ENCODE measurements at regions not wholly inside any gene's neighbourhood (a gene's known extent, or its start where the extent isn't known, plus 50 kb on each side); places are given as distances from the start of the nearest gene placed in this dataset.

GRCh38 chr17:13822700-13823099, 221.0 kb upstream of the HS3ST3A1 start:
- H2AK5ac ChIP-seq (ENCODE audit: low read depth, low read length): no peak overlapping the region
- H3K4me1 ChIP-seq (replicated peaks in 1 of 4; ENCODE audit: control insufficient read depth in 3 of 4, insufficient read depth in 4 of 4, low read length in 3 of 4): no peaks in the 10 kb centered on the region
- H2BK12ac ChIP-seq (ENCODE audit: low read depth, low read length): no peak overlapping the region
- H2BK15ac ChIP-seq (ENCODE audit: low read length): no peak overlapping the region
- H2AFZ ChIP-seq (ENCODE audit: low read length): no peak overlapping the region
- H3K79me2 ChIP-seq (ENCODE audit: control insufficient read depth in 1 of 2, insufficient read depth in 2 of 2, low read length in 2 of 2): no peaks in the 10 kb centered on the region
- no peaks in the 10 kb centered on the region for H3K36me3 ChIP-seq (ENCODE audit: control insufficient read depth in 2 of 4, insufficient read depth in 4 of 4, low read length in 3 of 4)
- H3K4ac ChIP-seq (replicated peaks; ENCODE audit: insufficient read length, low read depth, low read length): no peak overlapping the region
- H3K79me1 ChIP-seq (ENCODE audit: low read depth, low read length): no peaks in the 10 kb centered on the region
- DNase-seq (ENCODE audit: low read depth in 1 of 2, low spot score in 2 of 2) (no peak), FAIRE-seq (no peak)
- no peak overlapping the region for H3K9ac ChIP-seq (replicated peaks in 1 of 4; ENCODE audit: extremely low read depth in 1 of 4, low read depth in 3 of 4, low read length in 3 of 4)
- H3K56ac ChIP-seq (replicated peaks; ENCODE audit: insufficient read length, low read depth, low read length): no peak overlapping the region
- no peak for TF ChIP-seq TBP (IDR thresholded peaks at IDR 0.05; ENCODE audit: low read depth, low read length)
- TF ChIP-seq SP2 (IDR thresholded peaks at IDR 0.05; ENCODE audit: low read length): no peak
- H3K27ac ChIP-seq (ENCODE audit: low read depth, low read length): no peak overlapping the region
- no peaks in the 10 kb centered on the region for H3K9me3 ChIP-seq (ENCODE audit: insufficient read depth in 2 of 2, low read depth in 1 of 2, low read length in 1 of 2)
- H3K23me2 ChIP-seq (ENCODE audit: low read depth, low read length): no peaks in the 10 kb centered on the region
- H4K20me1 ChIP-seq (replicated peaks in 1 of 2; ENCODE audit: control insufficient read depth in 1 of 2, insufficient read depth in 2 of 2, low read length in 2 of 2): no peaks in the 10 kb centered on the region
- no peaks in the 10 kb centered on the region for H3K27me3 ChIP-seq (replicated peaks in 1 of 4; ENCODE audit: control insufficient read depth in 3 of 4, extremely low read depth in 1 of 4, insufficient read depth in 3 of 4, low read length in 3 of 4)
- no peak overlapping the region for H3K18ac ChIP-seq (ENCODE audit: extremely low read depth, low read length)
- ChIA-PET CTCF (ENCODE audit: partially characterized antibody) (no interaction called here), POLR2A (ENCODE audit: partially characterized antibody) (no interaction called here)
- no peak overlapping the region for H3K4me2 ChIP-seq (ENCODE audit: insufficient read depth in 1 of 2, low read depth in 2 of 2, low read length in 2 of 2)
- H4K8ac ChIP-seq (ENCODE audit: extremely low read depth, insufficient read depth, low read length): no peak overlapping the region
- H3K14ac ChIP-seq (ENCODE audit: insufficient read length): no peak overlapping the region
- no peak overlapping the region for H2BK20ac ChIP-seq (ENCODE audit: low read length)
- no peak overlapping the region for H2BK120ac ChIP-seq (replicated peaks; ENCODE audit: low read depth, low read length)
- H3K23ac ChIP-seq (ENCODE audit: insufficient read length): no peak overlapping the region
- no peak overlapping the region for H4K91ac ChIP-seq (replicated peaks; ENCODE audit: insufficient read length, low read length)
- H4K5ac ChIP-seq (ENCODE audit: insufficient read length, low read depth, low read length): no peak overlapping the region
- WGBS, 2 experiments (ENCODE audit: extremely low coverage in 1 of 2, insufficient coverage in 1 of 2, insufficient read length in 1 of 2, insufficient replicate concordance in 2 of 2, low coverage in 1 of 2, low lambda C conversion rate in 2 of 2, missing lambda C conversion rate in 1 of 2): 86% methylated on average over 3 of the region's 3 CpGs; no CpG with 5 or more reads in 1 of the 2 experiments
- H3K4me3 ChIP-seq (ENCODE audit: extremely low read depth in 1 of 4, insufficient read depth in 2 of 4, low read depth in 3 of 4, low read length in 4 of 4): no peak overlapping the region
- no peak overlapping the region for H2BK5ac ChIP-seq (ENCODE audit: low read depth, low read length)

Data from H1 (cell line).